Heart right ventricle (tissue), 16 donors: ENCODE measurements at regions not wholly inside any gene's neighbourhood (a gene's known extent, or its start where the extent isn't known, plus 50 kb on each side); places are given as distances from the start of the nearest gene placed in this dataset.

Source experiments
- ATAC-seq, 8 donors: fragments of 200-7000 bp; cut with Tn5 transposase; one replicate each; pipeline ENCODE4 v1.9.1; 2020; ENCODE audit warnings: mild to moderate bottlenecking in 8 of 8, moderate library complexity in 8 of 8, moderate number of reproducible peaks in 1 of 8
- DNase-seq, 2 donors: peaks; one replicate each; pipeline ENCODE4 v3.0.0-alpha.2; 2020
- H3K27ac ChIP-seq, 10 donors: fragments of 200-600 bp; sonication (generic) in 2 of 10; one replicate each; pipeline versions ENCODE4 v1.5.0 to v1.8.0; 2020 to 2022; ENCODE audit warnings: mild to moderate bottlenecking in 3 of 10
- H3K27me3 ChIP-seq, 7 donors: fragments of 200-600 bp; one replicate each; pipeline ENCODE4 v1.8.0; 2021 to 2022; ENCODE audit warnings: mild to moderate bottlenecking in 2 of 7
- H3K36me3 ChIP-seq, 9 donors: fragments of 200-600 bp; sonication (generic) in 1 of 9; one replicate each; pipeline versions ENCODE4 v1.5.0 to v1.8.0; 2020 to 2022; ENCODE audit warnings: mild to moderate bottlenecking in 2 of 9
- H3K4me1 ChIP-seq, 9 donors: fragments of 200-600 bp; sonication (generic) in 1 of 9; one replicate each; pipeline versions ENCODE4 v1.5.0 to v1.8.0; 2020 to 2022; ENCODE audit warnings: mild to moderate bottlenecking in 4 of 9
- H3K4me3 ChIP-seq, 10 donors: fragments of 200-600 bp; sonication (generic) in 2 of 10; one replicate each; pipeline versions ENCODE4 v1.5.0 to v1.8.0; 2020 to 2022; ENCODE audit warnings: mild to moderate bottlenecking in 7 of 10, moderate library complexity in 2 of 10
- H3K9me3 ChIP-seq, 11 donors: fragments of 200-600 bp in 10 of 11; sonication (generic) in 2 of 11; one replicate each; pipeline versions ENCODE4 v1.5.0 to v1.8.0; 2013 to 2022; ENCODE audit warnings: mild to moderate bottlenecking in 2 of 11, control low read depth in 1 of 11, moderate library complexity in 1 of 11
- WGBS, 2 donors: extraction: QIAGEN DNeasy Blood & Tissue Kit; methylation state at CpG; one replicate each; pipeline ENCODE4 v1.1.7; 2013; ENCODE audit warnings: inconsistent platforms in 1 of 2; 5-methylcytosine and 5-hydroxymethylcytosine counted together
- intact Hi-C, 10 donors: fragments of 100-400 bp; cut with DNase I; formaldehyde crosslinking; loops; one replicate each; pipeline versions ENCODE4 v1.11.1 to v1.14.2; 2022
- TF ChIP-seq, protein P1 (sequence below), 9 donors: fragments of 200-600 bp; sonication (generic) in 2 of 9; IDR thresholded peaks; one replicate each; pipeline versions ENCODE4 v1.5.0 to v1.8.0; 2021 to 2022; ENCODE audit warnings: antibody characterized with exemption in 9 of 9, mild to moderate bottlenecking in 5 of 9, moderate library complexity in 1 of 9
- donor health status: Arrhythmogenic right ventricular cardiomyopathy.
- donor health status: ischemic (EF 13 %, LVEDD 7.1; RV severe dilation, severe dysfunction).
- donor health status: healthy with polysubstance abuse.
- donor health status: DM: no; HTN: yes; CAD: no.
- donor health status: DM: no; HTN: no; CAD: no.
- donor health status: ischemic (EF 25% LVEDD 6.9; RV normal size, moderate dysfunction).
- donor health status: ischemic (EF 25% LVEDD 5.7; RV mildly dilated, moderate dysfunction).
- donor health status: healthy.
- donor health status: DM: yes; HTN: yes; CAD: no.
- donor health status: Ischemic cardiomyopathy.
- donor health status: ischemic (EF 35%, LVEDD 5.7; RV mildly dilated, moderate dysfunction).
- donor health status: nonischemic (EF 11% LVEDD 7.7; RV severe dilation, severe dysfunction).
- donor health status: DM: yes; HTN: yes; CAD: no.
- donor health status: PGD.
- donor health status: ischemic (EF 29% LVEDD 5.4; RV normal size, mild dysfunction).
- donor health status: nonischemic (EF 23%, LVEDD 6.1; RV moderate dilation, normal function).

DNA sequence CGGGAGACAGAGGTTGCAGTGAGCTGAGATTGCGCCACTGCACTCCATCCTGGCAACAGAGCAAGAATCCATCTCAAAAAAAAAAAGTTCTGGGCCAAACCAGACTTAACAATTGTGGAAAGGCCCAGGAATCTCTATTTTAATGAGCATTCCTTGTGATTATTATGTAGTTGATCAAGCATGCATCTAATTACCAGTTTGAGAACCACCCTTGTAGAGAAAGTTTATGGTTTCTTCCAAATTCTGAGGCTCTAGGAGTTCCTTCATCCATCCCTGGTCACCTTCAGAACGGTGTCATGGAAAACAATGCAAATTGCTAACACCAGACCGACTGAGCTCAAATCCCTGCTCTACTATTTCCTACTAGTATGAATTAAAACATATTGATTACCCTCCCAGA is 246.3 kb upstream of the KLHL29 start:
- intact Hi-C loops = no loop called here
- no peak overlapping the region for H3K27ac ChIP-seq
- peaks cover 0 to 2% (median 0%) of the 10 kb centered on the region in 7 donors for H3K27me3 ChIP-seq
- H3K4me1 ChIP-seq = peaks cover 0 to 10% (median 6%) of the 10 kb centered on the region in 9 donors
- no peak overlapping the region for H3K4me3 ChIP-seq
- H3K9me3 ChIP-seq = no peaks in the 10 kb centered on the region
- no peak for DNase-seq
- ATAC-seq = no peak
- WGBS, 2 donors = 79 to 80% methylated on average over 4 of the region's 4 CpGs
- TF ChIP-seq, protein P1, sequence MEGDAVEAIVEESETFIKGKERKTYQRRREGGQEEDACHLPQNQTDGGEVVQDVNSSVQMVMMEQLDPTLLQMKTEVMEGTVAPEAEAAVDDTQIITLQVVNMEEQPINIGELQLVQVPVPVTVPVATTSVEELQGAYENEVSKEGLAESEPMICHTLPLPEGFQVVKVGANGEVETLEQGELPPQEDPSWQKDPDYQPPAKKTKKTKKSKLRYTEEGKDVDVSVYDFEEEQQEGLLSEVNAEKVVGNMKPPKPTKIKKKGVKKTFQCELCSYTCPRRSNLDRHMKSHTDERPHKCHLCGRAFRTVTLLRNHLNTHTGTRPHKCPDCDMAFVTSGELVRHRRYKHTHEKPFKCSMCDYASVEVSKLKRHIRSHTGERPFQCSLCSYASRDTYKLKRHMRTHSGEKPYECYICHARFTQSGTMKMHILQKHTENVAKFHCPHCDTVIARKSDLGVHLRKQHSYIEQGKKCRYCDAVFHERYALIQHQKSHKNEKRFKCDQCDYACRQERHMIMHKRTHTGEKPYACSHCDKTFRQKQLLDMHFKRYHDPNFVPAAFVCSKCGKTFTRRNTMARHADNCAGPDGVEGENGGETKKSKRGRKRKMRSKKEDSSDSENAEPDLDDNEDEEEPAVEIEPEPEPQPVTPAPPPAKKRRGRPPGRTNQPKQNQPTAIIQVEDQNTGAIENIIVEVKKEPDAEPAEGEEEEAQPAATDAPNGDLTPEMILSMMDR (IDR thresholded peaks at IDR 0.05) = no peak
- no peaks in the 10 kb centered on the region for H3K36me3 ChIP-seq

DNA sequence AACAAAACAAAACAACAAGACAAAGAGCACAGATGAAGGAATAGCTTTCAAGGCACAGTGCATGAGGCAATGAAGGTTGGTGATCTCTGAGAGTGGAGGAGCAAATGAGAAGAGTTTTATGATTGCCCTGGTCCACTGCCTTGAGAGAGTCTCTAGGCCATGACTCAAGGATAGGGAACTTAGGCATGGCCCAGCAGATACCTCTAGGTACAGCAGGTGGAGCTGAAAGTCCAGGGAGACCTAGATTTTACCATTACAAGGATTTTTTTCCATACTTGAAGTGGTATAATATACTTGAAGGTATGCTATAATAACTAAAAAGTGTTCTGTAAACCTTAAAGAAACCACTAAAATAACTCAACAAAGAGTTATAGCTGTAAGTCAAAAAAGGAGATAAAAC is 239.5 kb upstream of the KLHL29 start:
- DNase-seq (no peak), ATAC-seq (no peak)
- Histone ChIP-seq H3K27me3 (peaks cover 0 to 7% (median 0%) of the 10 kb centered on the region in 7 donors), H3K4me3 (no peak overlapping the region), H3K9me3 (no peaks in the 10 kb centered on the region), H3K4me1 (no peaks in the 10 kb centered on the region), H3K27ac (no peak overlapping the region), H3K36me3 (no peaks in the 10 kb centered on the region)
- intact Hi-C loops = no loop called here
- TF ChIP-seq, protein P1 (IDR thresholded peaks at IDR 0.05) = no peak

DNA sequence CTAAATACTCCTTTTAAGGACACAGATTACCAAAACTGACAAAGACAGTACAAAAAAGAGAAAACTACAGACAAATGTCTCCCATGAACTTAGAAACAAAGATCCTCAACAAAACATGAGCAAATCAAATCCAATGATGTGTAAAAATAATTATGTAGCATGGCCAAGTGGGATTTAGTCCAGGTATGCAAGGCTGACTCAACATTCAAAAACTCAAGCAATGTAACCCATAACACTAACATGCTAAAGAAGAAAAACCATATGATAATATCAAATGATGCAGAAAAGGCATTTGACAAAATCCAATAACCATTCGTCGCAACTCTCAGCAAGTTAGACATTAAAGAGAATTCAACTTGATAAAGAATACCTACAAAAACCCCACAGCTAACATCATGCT is 239.0 kb upstream of the KLHL29 start:
- WGBS, 2 donors = 98% methylated on average over 2 of the region's 2 CpGs
- TF ChIP-seq, protein P1 (IDR thresholded peaks at IDR 0.05) = no peak
- H3K27me3 ChIP-seq = peaks cover 0 to 7% (median 0%) of the 10 kb centered on the region in 7 donors
- H3K4me3 ChIP-seq = no peak overlapping the region
- no peak for DNase-seq
- ATAC-seq = no peak
- no peaks in the 10 kb centered on the region for H3K4me1 ChIP-seq
- no peaks in the 10 kb centered on the region for H3K9me3 ChIP-seq
- no peak overlapping the region for H3K27ac ChIP-seq
- H3K36me3 ChIP-seq = no peaks in the 10 kb centered on the region
- intact Hi-C loops = no loop called here

DNA sequence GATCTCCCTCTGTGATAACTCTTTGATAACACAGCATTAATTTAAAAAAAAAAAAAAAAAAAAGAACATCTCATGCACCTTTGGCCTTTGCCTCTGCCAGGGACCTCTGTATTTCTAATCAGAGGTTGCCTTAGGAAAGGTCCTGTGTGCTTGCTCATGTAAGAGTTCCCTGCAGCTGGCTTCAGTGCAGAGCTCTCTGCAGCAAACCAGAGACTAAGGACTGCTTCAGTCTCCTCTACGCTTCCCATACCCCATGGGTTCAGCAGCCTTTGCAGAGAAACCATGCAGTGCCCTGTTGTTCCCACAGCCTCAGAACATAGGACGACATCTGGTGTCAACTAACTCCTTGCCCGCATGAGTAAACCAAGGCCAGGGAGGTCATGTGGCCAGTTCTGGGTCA is 236.6 kb upstream of the KLHL29 start:
- DNase-seq (no peak), ATAC-seq (no peak)
- TF ChIP-seq, protein P1 (IDR thresholded peaks at IDR 0.05) = no peak
- Histone ChIP-seq H3K27me3 (peaks cover 0 to 8% (median 0%) of the 10 kb centered on the region in 7 donors), H3K4me1 (no peaks in the 10 kb centered on the region), H3K9me3 (no peaks in the 10 kb centered on the region), H3K4me3 (no peak overlapping the region), H3K36me3 (no peaks in the 10 kb centered on the region), H3K27ac (no peak overlapping the region)
- 63 to 79% methylated on average over 3 of the region's 3 CpGs for WGBS, 2 donors
- intact Hi-C loops = no loop called here

DNA sequence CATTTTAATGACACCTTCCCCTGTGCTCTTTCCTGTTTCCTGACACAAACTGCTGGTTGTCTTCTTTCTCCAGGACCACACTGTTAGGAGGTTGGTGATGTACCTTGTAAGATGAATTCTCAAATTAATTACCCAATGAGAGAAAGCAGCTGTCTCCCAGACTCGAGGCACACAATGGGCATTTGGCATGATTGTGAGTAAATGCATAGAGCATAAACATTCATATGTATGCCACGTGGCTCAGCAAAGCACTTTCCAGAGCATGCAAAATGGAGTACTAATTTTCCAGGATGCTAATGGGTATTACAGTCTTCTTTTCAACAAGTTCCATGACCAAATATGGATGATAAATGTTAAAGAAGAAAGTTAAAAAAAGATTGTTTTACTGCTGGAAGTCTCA is 235.2 kb upstream of the KLHL29 start:
- TF ChIP-seq, protein P1 (IDR thresholded peaks at IDR 0.05) = no peak
- no peak for ATAC-seq
- Histone ChIP-seq H3K27ac (no peak overlapping the region), H3K4me3 (no peak overlapping the region), H3K9me3 (no peaks in the 10 kb centered on the region), H3K4me1 (no peaks in the 10 kb centered on the region), H3K36me3 (no peaks in the 10 kb centered on the region), H3K27me3 (peaks cover 0 to 7% (median 0%) of the 10 kb centered on the region in 7 donors)
- 66 to 70% methylated on average over 2 of the region's 2 CpGs for WGBS, 2 donors
- intact Hi-C loops = no loop called here
- DNase-seq = no peak
